HG03139 (cell line): ENCODE measurements at regions not wholly inside any gene's neighbourhood (a gene's known extent, or its start where the extent isn't known, plus 50 kb on each side); places are given as distances from the start of the nearest gene placed in this dataset.
"Not testable (repeated sequence)": the region's sequence is repeated elsewhere in the genome, so short reads cannot be mapped to it uniquely, and the experiment has no call there.

Source experiments
- ATAC-seq: cut with Tn5 transposase; IDR thresholded peaks from one replicate; pipeline ENCODE4 v1.9.1; 2021; ENCODE audit not compliant: unreplicated experiment

GRCh38 chr9:71286146-71286545 lies 164.7 kb upstream of the TRPM3 start:
- ATAC-seq: no peak

- peak; percentile 69 for ATAC-seq
Measured at GRCh38 chr9:71285191-71285656, 163.8 kb upstream of the TRPM3 start.

GRCh38 chr9:71282116-71282515 lies 160.7 kb upstream of the TRPM3 start:
- not testable (repeated sequence) for ATAC-seq

GRCh38 chr9:71279151-71279739 lies 157.8 kb upstream of the TRPM3 start:
- no peak for ATAC-seq

GRCh38 chr9:71273613-71274012 lies 152.2 kb upstream of the TRPM3 start:
- no peak for ATAC-seq

GRCh38 chr9:71271602-71272001 lies 150.2 kb upstream of the TRPM3 start:
- ATAC-seq: no peak

- no peak for ATAC-seq
Measured at GRCh38 chr9:71270554-71270953, 149.1 kb upstream of the TRPM3 start.

GRCh38 chr9:71269859-71270258 lies 148.4 kb upstream of the TRPM3 start:
- no peak for ATAC-seq

GRCh38 chr9:71268871-71269635 lies 147.6 kb upstream of the TRPM3 start:
- ATAC-seq: no peak

- no peak for ATAC-seq
Measured at GRCh38 chr9:71263451-71263850, 142.0 kb upstream of the TRPM3 start.

- not testable (repeated sequence) for ATAC-seq
Measured at GRCh38 chr9:71260419-71260818, 139.0 kb upstream of the TRPM3 start.

GRCh38 chr9:71254592-71255277 lies 133.3 kb upstream of the TRPM3 start:
- ATAC-seq: no peak

GRCh38 chr9:71253011-71253410 lies 131.6 kb upstream of the TRPM3 start:
- no peak for ATAC-seq

- ATAC-seq: no peak
Measured at GRCh38 chr9:71250581-71250980, 129.2 kb upstream of the TRPM3 start.

GRCh38 chr9:71249729-71250317 lies 128.4 kb upstream of the TRPM3 start:
- ATAC-seq: peak; percentile 88

GRCh38 chr9:71245651-71246050 lies 124.2 kb upstream of the TRPM3 start:
- no peak for ATAC-seq

- no peak for ATAC-seq
Measured at GRCh38 chr9:71243951-71244350, 122.5 kb upstream of the TRPM3 start.

- ATAC-seq: no peak
Measured at GRCh38 chr9:71242081-71242480, 120.7 kb upstream of the TRPM3 start.

- ATAC-seq: no peak
Measured at GRCh38 chr9:71237051-71237450, 115.6 kb upstream of the TRPM3 start.

GRCh38 chr9:71233646-71234045 lies 112.2 kb upstream of the TRPM3 start:
- ATAC-seq: no peak

GRCh38 chr9:71223953-71224538 lies 102.6 kb upstream of the TRPM3 start:
- ATAC-seq: no peak
